Lower lobe of right lung (tissue), 2 donors: ENCODE measurements at regions not wholly inside any gene's neighbourhood (a gene's known extent, or its start where the extent isn't known, plus 50 kb on each side); places are given as distances from the start of the nearest gene placed in this dataset.

ENCODE experiments used
- ATAC-seq, 2 donors: fragments of 200-7000 bp; cut with Tn5 transposase; one replicate each; pipeline ENCODE4 v1.9.1; 2020 to 2022; ENCODE audit warnings: mild to moderate bottlenecking in 2 of 2, moderate library complexity in 2 of 2
- DNase-seq: peaks from one replicate; pipeline ENCODE4 v3.0.0-alpha.2; 2020
- H3K27ac ChIP-seq: fragments of 200-600 bp; one replicate; pipeline ENCODE4 v1.8.0; 2022
- H3K27me3 ChIP-seq: fragments of 200-600 bp; one replicate; pipeline ENCODE4 v1.8.0; 2022; ENCODE audit warnings: low read depth
- H3K36me3 ChIP-seq: fragments of 200-600 bp; one replicate; pipeline ENCODE4 v1.8.0; 2022; ENCODE audit warnings: mild to moderate bottlenecking
- H3K4me1 ChIP-seq: fragments of 200-600 bp; one replicate; pipeline ENCODE4 v1.8.0; 2022
- H3K4me3 ChIP-seq: fragments of 200-600 bp; one replicate; pipeline ENCODE4 v1.8.0; 2022; ENCODE audit warnings: mild to moderate bottlenecking
- H3K9me3 ChIP-seq: fragments of 200-600 bp; one replicate; pipeline ENCODE4 v1.8.0; 2022
- intact Hi-C: fragments of 100-400 bp; cut with DNase I; formaldehyde crosslinking; loops from one replicate; pipeline ENCODE4 v1.11.0; 2022
- microRNA-seq: library from miRNA; unstranded; fragments of <30 nt; microRNA quantifications from one replicate; pipeline ENCODE4 v1.2.0, GENCODE V29; 2020; ENCODE audit warnings: borderline number of aligned reads
- TF ChIP-seq, protein P1 (sequence below): fragments of 200-600 bp; IDR thresholded peaks from one replicate; pipeline ENCODE4 v1.8.0; 2022; ENCODE audit warnings: antibody characterized with exemption, mild to moderate bottlenecking
- donor health status: DM: no; HTN: yes; CAD: no; lungs with severe emphysema.

DNA sequence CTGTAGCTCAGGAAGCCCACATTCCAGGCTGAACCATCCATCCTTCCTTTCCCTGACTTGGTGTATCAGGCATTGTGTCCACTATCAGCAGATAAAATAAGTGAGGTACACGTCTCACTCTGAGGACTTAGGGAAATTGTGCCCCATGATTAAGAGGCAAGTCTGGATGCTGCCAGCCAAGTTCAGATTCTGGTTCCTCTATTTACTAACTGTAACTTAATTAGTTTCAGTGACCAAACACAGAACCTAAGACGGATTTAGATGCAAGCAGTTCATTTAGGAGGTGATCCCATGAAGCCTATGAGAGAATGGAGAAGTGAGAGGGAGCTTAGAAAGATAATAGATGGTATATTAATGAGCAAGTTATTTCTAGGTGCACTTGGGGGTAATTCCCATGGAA, 56.6 kb upstream of the PACRGL start:
- H3K4me3 ChIP-seq: no peak overlapping the region
- no peaks in the 10 kb centered on the region for H3K36me3 ChIP-seq
- DNase-seq: no peak
- H3K9me3 ChIP-seq: no peaks in the 10 kb centered on the region
- intact Hi-C loops: no loop called here
- H3K27ac ChIP-seq: no peak overlapping the region
- no peaks in the 10 kb centered on the region for H3K4me1 ChIP-seq
- H3K27me3 ChIP-seq: no peaks in the 10 kb centered on the region
- ATAC-seq: no peak
- TF ChIP-seq, protein P1, sequence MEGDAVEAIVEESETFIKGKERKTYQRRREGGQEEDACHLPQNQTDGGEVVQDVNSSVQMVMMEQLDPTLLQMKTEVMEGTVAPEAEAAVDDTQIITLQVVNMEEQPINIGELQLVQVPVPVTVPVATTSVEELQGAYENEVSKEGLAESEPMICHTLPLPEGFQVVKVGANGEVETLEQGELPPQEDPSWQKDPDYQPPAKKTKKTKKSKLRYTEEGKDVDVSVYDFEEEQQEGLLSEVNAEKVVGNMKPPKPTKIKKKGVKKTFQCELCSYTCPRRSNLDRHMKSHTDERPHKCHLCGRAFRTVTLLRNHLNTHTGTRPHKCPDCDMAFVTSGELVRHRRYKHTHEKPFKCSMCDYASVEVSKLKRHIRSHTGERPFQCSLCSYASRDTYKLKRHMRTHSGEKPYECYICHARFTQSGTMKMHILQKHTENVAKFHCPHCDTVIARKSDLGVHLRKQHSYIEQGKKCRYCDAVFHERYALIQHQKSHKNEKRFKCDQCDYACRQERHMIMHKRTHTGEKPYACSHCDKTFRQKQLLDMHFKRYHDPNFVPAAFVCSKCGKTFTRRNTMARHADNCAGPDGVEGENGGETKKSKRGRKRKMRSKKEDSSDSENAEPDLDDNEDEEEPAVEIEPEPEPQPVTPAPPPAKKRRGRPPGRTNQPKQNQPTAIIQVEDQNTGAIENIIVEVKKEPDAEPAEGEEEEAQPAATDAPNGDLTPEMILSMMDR: no peak

DNA sequence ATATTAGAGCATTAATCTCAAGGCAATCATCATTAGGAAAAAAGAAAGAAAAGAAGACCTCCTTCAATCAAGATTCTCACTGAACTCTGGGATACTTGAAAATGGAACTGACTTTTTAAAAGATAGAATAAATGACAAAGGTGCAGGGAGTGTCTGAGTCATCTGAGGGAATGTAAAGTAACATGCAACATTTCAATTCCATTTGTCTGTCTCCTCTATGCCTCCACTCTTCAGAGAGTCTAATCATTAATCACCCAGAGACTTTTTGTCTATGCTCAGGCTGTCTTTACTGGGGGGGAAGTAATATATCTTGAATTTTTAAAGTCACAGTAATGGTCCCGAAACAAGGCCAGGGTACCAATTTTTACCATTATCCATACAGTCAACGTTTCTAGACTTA, 55.0 kb upstream of the PACRGL start:
- no peaks in the 10 kb centered on the region for H3K36me3 ChIP-seq
- ATAC-seq (no peak), DNase-seq (no peak)
- no peaks in the 10 kb centered on the region for H3K27me3 ChIP-seq
- H3K27ac ChIP-seq: no peak overlapping the region
- no peaks in the 10 kb centered on the region for H3K4me1 ChIP-seq
- H3K4me3 ChIP-seq: no peak overlapping the region
- H3K9me3 ChIP-seq: no peaks in the 10 kb centered on the region
- intact Hi-C loops: no loop called here
- TF ChIP-seq, protein P1: no peak

DNA sequence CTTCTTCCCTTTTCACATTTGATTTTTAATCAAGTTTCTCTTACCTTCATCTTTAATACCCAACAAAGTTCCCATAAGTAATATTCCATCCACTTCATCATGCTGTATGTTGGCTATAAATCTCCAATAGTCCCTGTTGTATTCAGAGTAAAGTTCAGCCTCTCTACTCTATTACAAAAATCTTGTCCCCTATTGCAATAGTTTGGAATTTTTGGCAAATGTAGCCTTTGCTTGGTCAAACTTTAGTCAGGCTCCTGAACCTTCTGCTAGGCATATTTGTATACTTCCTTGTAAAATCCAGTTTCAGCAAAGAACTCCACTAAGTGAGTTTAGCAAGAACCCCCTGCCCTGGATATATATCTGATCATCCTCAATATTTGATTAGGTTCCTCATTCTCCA, 54.0 kb upstream of the PACRGL start:
- intact Hi-C loops: no loop called here
- no peaks in the 10 kb centered on the region for H3K4me1 ChIP-seq
- DNase-seq: no peak
- no peaks in the 10 kb centered on the region for H3K36me3 ChIP-seq
- no peaks in the 10 kb centered on the region for H3K9me3 ChIP-seq
- TF ChIP-seq, protein P1: no peak
- no peak overlapping the region for H3K4me3 ChIP-seq
- no peaks in the 10 kb centered on the region for H3K27me3 ChIP-seq
- no peak overlapping the region for H3K27ac ChIP-seq
- no peak for ATAC-seq

Small RNA genes in the stretch of these regions (microRNA-seq; reads per million reads assigned to microRNA genes)
- gene MIR218-1: 54.8 reads per million, percentile 41 among the genes with 10 or more reads in this experiment
